ENCODE measurements at regions not wholly inside any gene's neighbourhood (a gene's known extent, or its start where the extent isn't known, plus 50 kb on each side); places are given as distances from the start of the nearest gene placed in this dataset.

- no peak for DNase-seq
- TF ChIP-seq CTCF (IDR thresholded peaks at IDR 0.05; ENCODE audit: low read depth, low read length), result no peak
These were observed 229.3 kb upstream of the ZSWIM2 start for GRCh38 chr2:187078297-187078696.

GRCh38 chr2:187075671-187076070 is 226.7 kb upstream of the ZSWIM2 start:
- Histone ChIP-seq H3K36me3 (no peaks in the 10 kb centered on the region), H3K27ac (no peak overlapping the region), H3K4me3 (ENCODE audit: low read depth, low read length) (no peak overlapping the region), H3K9me3 (ENCODE audit: severe bottlenecking) (no peaks in the 10 kb centered on the region), H3K27me3 (ENCODE audit: insufficient read depth, low read depth, severe bottlenecking) (no peaks in the 10 kb centered on the region)
- no peak for TF ChIP-seq CTCF (IDR thresholded peaks at IDR 0.05; ENCODE audit: low read depth, low read length)
- no peak for DNase-seq

More at GRCh38 chr2:187078297-187078696, 229.3 kb upstream of the ZSWIM2 start:
- no peaks in the 10 kb centered on the region for H3K36me3 ChIP-seq
- H3K27me3 ChIP-seq (ENCODE audit: insufficient read depth, low read depth, severe bottlenecking), result no peaks in the 10 kb centered on the region
- H3K4me3 ChIP-seq (ENCODE audit: low read depth, low read length), result no peak overlapping the region
- no peaks in the 10 kb centered on the region for H3K9me3 ChIP-seq (ENCODE audit: severe bottlenecking)
- no peak overlapping the region for H3K27ac ChIP-seq

GRCh38 chr2:187075199-187075635 is 226.2 kb upstream of the ZSWIM2 start:
- no peak for DNase-seq
- Histone ChIP-seq H3K27ac (no peak overlapping the region), H3K27me3 (ENCODE audit: insufficient read depth, low read depth, severe bottlenecking) (no peaks in the 10 kb centered on the region), H3K4me3 (ENCODE audit: low read depth, low read length) (no peak overlapping the region), H3K36me3 (no peaks in the 10 kb centered on the region), H3K9me3 (ENCODE audit: severe bottlenecking) (no peaks in the 10 kb centered on the region)
- TF ChIP-seq CTCF (IDR thresholded peaks at IDR 0.05; ENCODE audit: low read depth, low read length), result no peak

- no peaks in the 10 kb centered on the region for H3K36me3 ChIP-seq
- no peak overlapping the region for H3K27ac ChIP-seq
- no peak overlapping the region for H3K4me3 ChIP-seq (ENCODE audit: low read depth, low read length)
- no peaks in the 10 kb centered on the region for H3K9me3 ChIP-seq (ENCODE audit: severe bottlenecking)
- DNase-seq, result no peak
- H3K27me3 ChIP-seq (ENCODE audit: insufficient read depth, low read depth, severe bottlenecking), result no peaks in the 10 kb centered on the region
- TF ChIP-seq CTCF (IDR thresholded peaks at IDR 0.05; ENCODE audit: low read depth, low read length), result no peak
These were observed 209.2 kb upstream of the ZSWIM2 start for GRCh38 chr2:187058198-187058597.

- H3K4me3 ChIP-seq (ENCODE audit: low read depth, low read length), result no peak overlapping the region
- DNase-seq, result no peak
- no peaks in the 10 kb centered on the region for H3K27me3 ChIP-seq (ENCODE audit: insufficient read depth, low read depth, severe bottlenecking)
- H3K36me3 ChIP-seq, result no peaks in the 10 kb centered on the region
- no peak overlapping the region for H3K27ac ChIP-seq
- no peak for TF ChIP-seq CTCF (IDR thresholded peaks at IDR 0.05; ENCODE audit: low read depth, low read length)
- no peaks in the 10 kb centered on the region for H3K9me3 ChIP-seq (ENCODE audit: severe bottlenecking)
These were observed 208.5 kb upstream of the ZSWIM2 start for GRCh38 chr2:187057466-187057865.

Measured in WERI-Rb-1 (cell line).